ENCODE measurements at regions not wholly inside any gene's neighbourhood (a gene's known extent, or its start where the extent isn't known, plus 50 kb on each side); places are given as distances from the start of the nearest gene placed in this dataset.
"Not testable (repeated sequence)": the region's sequence is repeated elsewhere in the genome, so short reads cannot be mapped to it uniquely, and the experiment has no call there.

DNA sequence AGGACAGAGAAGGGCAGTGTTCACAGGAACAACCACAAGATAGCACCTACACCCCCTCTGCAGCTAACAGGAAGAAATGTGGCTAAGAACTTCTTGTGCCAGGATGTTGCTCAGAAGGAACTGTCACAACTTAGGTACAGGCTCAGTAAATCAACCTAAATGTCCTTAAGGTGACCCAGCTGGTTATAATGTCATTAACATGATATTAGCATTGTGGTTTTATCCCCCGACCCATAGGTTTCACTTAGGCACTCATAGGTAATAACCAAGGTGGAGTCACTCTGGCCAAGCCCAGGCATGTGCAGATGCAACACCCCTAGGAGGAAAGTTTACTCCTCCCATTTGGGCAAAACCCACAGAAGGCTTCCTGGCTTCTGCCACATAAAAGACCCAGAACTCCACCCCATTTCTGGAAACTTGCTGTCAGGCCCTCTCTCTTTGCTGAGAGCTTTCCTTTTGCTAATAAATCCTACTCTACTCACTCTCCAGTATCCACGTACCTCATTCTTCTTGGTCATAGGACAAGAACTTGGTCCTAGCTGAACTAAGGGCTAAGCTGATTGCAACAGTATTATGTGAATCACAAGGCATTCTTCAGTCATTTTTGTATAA lies 951.3 kb downstream of the SLITRK5 start:
- peak; percentile 63 for DNase-seq

DNA sequence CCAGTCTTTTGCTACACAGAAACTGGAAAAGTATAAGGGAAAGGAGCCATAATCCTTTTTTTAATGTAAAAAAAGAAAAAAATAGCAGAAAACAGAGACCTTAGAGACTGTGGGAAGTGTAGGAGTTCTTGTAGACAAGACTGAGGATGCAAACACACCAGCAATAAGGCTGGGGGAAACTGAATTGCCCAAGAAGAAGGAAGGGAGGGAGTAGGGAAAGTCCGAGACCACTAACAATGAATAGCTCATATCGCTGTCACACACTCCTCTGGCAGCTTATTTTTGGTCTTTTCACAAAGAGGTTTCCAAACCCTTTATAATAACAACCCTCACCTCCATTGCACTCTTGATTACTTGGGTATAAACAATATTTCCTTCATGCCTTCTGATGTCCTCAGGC lies 952.0 kb downstream of the SLITRK5 start:
- DNase-seq = no peak

GRCh38 chr13:88627071-88627470 lies 955.9 kb downstream of the SLITRK5 start:
- no peak for DNase-seq

DNA sequence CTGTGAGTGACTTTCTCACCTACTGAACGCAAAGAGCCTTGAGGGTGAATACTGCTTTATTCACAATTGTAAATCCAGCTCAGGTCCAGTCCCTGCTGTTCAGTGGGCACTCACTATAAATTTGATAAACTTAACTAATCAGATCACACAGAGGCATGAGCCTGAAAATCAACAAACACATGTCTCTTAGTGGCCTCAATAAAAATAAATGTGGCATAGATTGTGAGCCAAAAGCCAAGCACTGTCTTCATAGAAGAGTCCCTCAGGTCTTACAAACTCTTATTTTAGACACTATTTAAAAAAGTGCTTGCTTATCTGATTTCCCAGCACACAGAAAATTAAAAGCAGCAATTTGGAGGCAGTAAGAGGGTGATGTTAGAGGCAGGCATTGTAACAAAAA lies 957.7 kb downstream of the SLITRK5 start:
- DNase-seq = no peak

- DNase-seq = no peak
These were observed 966.8 kb downstream of the SLITRK5 start for GRCh38 chr13:88637935-88638334.

GRCh38 chr13:88643233-88643632 lies 972.1 kb downstream of the SLITRK5 start:
- DNase-seq = no peak

DNA sequence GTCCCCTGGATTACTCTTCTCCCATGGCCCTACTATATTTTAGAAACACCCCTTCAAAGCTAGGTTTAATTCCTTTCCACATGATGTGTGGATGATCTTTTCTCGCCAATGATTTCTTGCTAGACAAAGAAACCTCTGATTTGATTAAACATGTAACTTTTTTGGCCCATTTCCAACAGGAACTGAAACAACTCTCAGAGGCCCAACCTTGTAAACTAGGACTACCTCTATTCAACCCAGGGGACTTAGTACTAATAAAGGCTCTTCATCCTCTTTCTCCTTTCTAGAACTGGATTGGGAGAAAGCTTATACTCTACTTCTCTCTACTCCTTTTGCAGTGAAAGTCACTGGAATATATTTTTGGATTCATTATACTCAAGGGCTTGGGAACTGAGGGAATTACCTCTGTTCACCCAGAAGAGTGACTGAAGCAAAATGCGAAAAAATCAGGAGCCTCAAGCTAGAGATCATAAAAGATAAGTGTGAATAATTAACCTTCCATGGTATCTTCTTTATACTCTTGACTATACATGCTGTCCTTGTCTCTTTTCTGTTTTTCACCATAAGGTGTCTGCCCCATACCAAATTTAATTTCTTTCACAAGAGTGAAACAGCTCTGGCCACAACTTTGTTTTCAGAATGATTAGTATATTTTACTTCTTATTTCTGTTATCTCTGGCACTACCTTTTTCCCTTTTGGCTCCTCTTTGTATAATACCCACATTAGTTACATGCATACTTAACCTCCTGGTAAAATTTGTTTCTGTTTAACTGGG lies 977.6 kb downstream of the SLITRK5 start:
- DNase-seq = no peak

DNA sequence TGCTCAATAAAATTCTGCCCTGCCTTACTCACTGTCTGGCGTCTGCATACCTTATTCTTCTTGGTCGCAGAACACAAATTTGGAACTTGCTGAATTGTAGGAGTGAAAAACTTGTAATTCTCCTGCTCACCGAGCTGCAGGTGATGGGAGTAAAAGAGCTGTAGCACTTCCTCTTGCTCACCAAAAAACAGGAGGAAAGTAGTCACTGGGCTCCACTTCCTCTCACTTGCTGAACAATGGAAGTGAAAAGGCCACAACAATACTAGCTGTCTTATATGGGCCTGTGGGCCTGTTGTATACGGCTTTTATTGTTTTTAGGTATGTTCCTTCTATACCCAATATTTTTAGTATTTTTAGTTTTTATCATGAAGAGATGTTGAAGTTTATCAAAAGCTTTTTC lies 978.7 kb downstream of the SLITRK5 start:
- no peak for DNase-seq

- DNase-seq = peak; percentile 31
These were observed 980.4 kb downstream of the SLITRK5 start for GRCh38 chr13:88651531-88651930.

GRCh38 chr13:88656751-88657150 lies 985.6 kb downstream of the SLITRK5 start:
- DNase-seq = no peak

DNA sequence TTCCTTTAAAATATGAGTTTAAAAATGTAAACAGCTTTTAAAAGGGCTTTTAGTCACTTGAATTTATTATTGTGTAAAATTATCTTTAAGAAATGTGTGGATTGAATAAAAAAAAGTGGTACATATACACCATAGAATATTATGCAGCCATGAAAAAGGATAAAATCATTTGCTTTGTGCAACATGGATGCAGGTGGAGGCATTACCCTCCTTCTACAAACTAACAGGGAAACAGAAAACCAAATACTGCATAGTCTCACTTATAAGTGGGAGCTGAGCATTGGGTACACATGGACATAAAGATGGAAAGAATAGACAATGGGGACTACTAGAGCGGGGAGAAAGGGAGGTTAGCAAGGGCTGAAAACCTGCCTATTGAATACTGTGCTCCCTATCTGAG lies 999.3 kb downstream of the SLITRK5 start:
- no peak for DNase-seq

GRCh38 chr13:88674841-88675240 lies 1003.7 kb downstream of the SLITRK5 start:
- no peak for DNase-seq

- DNase-seq = no peak
These were observed 1004.3 kb downstream of the SLITRK5 start for GRCh38 chr13:88675347-88675996.

GRCh38 chr13:88676016-88676415 lies 1004.8 kb downstream of the SLITRK5 start:
- DNase-seq = no peak

- DNase-seq = no peak
These were observed 1014.3 kb downstream of the SLITRK5 start for GRCh38 chr13:88685459-88685858.

- DNase-seq = no peak
These were observed 1030.4 kb downstream of the SLITRK5 start for GRCh38 chr13:88701551-88701950.

DNA sequence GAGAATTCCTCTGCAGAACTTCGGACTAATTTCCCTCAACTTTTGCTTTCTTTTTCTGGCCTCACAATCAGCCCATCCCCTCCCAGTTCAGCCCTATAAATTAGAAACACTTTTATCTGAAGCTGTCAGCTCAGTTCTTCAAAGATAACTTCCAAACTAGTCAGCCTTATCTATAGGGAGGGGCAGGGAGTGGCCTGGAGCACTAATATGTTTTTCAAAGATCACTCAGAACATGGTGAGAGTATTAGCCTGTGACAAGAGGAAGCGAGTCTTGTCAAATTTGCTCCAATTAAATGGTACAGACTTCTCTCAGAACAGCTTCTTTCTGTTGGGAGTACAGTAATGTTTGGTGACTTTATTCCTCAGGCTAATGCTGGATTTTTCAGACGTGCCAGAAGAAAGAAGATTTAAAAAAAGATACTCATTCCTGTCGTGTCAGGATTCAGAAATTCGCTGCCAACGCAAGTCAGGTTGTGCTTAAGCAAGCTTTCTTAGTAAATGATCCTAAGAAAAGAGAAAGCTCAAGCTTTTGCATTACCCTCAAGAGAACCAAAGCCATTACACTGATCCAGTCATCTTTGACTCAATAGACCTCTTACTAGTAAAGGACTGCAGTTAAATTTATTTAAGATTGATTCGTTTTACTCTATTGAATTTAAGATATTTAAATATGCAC lies 1033.6 kb downstream of the SLITRK5 start:
- no peak for DNase-seq

DNA sequence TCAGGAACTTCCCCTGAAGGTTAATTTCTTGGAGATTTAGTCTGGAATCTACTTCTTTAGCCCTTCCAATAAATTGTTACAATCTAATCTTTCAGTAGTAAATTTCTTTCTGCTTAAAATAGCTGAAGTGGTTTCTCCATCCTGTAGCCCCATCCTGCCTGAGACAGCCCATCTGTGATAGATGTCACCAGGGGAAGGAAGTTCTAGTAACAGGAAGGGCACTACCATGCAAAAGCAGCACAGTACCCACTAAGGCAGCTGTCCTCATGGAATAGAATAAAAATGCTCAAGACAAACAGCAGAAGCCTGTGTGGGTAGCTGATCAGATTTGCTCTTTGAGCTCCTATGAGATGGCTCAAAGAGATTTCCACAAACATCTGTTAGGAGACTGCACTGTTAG lies 1036.5 kb downstream of the SLITRK5 start:
- DNase-seq = no peak

GRCh38 chr13:88717946-88718345 lies 1046.8 kb downstream of the SLITRK5 start:
- DNase-seq = no peak

DNA sequence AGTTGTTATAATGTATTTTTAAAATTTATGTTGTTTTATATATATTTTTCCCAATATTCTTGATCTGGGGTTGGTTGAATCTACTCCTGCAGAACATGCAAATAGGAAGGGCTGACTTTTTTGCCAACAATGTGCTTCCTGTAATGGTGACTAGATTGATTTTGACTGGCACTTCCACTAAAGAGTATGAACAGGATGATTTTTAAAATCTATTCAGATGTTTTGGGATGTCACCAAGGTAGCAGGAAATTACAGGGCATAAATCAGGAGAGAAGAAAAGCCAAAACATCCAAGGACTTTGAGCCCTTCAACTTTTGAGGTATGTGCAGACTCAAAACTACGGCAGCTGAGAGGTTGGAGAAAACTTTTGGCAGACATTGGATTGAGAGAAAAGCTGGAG lies 1047.6 kb downstream of the SLITRK5 start:
- DNase-seq = no peak

DNA sequence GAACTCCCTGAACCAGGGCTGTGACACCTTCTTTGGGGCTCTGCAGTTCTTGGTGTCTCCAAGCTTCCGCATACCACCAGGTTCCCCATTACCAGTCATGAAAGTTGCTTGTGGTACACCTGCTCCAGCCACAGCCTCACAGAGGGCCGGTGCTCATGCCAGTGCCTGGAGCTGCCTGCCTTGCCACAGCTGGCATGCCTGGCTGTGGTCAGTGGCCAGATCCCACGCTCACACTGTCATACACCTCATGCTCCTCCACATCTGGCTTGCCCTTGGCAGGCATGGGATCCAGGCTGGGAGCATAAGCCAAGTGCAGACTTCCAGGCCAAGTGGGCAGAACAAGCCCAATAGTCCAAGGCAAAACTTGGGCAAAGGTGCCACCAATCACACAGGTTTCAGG lies 1054.9 kb downstream of the SLITRK5 start:
- no peak for DNase-seq

DNA sequence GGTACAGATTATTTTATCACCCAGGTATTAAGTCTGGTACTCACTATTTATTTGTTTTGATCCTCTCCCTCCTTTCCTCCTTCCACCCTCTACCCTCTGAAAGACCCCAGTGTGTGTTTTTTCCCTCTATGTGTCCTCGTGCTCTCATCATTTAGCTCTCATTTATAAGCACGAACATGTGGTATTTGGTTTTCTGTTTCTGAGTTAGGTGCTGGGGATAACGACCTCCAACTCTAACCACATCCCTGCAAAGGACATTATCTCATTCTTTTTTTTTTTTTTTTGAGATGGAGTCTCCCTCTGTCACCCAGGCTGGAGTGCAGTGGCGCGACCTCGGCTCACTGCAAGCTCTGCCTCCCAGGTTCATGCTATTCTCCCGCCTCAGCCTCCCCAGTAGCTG lies 1056.1 kb downstream of the SLITRK5 start:
- DNase-seq = not testable (repeated sequence)

GRCh38 chr13:88729605-88730004 lies 1058.4 kb downstream of the SLITRK5 start:
- no peak for DNase-seq

DNA sequence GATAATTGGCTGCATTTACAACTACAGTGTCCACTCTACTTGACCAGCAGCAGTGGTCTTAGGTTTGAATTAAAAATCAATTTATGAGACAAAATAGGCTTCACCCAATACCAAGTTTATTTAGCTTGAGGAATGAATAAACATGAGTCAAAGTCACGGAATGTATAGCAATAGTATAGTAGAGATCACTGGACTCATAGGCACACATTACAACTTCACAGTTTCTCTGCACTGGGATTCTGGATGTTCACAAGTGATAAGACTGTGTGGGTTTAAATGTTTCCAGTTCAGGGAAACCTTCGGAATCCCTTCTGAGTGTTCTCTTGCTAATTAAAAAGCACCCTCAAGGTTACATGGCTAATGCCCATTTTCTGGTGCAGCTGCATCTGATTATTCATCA lies 1064.9 kb downstream of the SLITRK5 start:
- DNase-seq = no peak

Data from activated effector memory CD4-positive, alpha-beta T cell treated with anti-CD3 and anti-CD28 coated beads, Interleukin-2, amount 50 U/mL, for 16 hours (primary cell).